GM12874 (cell line): ENCODE measurements at regions not wholly inside any gene's neighbourhood (a gene's known extent, or its start where the extent isn't known, plus 50 kb on each side); places are given as distances from the start of the nearest gene placed in this dataset.

Experiments
- CTCF ChIP-seq: IDR thresholded peaks from 2 replicates; pipeline ENCODE4 v1.5.1; 2011; ENCODE audit warnings: low read depth, mild to moderate bottlenecking, control low read depth, low read length, moderate library complexity; ENCODE audit not compliant: insufficient read depth

- no peak for TF ChIP-seq CTCF
Observed at GRCh38 chr15:30030345-30030744, 52.4 kb upstream of the GOLGA8J start.

- TF ChIP-seq CTCF: no peak
Observed at GRCh38 chr15:30023798-30024295, 58.9 kb upstream of the GOLGA8J start.

GRCh38 chr15:30010746-30011145, 72.0 kb upstream of the GOLGA8J start:
- TF ChIP-seq CTCF: no peak

- TF ChIP-seq CTCF: no peak
Observed at GRCh38 chr15:30008156-30008555, 74.6 kb upstream of the GOLGA8J start.

- no peak for TF ChIP-seq CTCF
Observed at GRCh38 chr15:30001602-30002001, 81.2 kb upstream of the GOLGA8J start.

- TF ChIP-seq CTCF: no peak
Observed at GRCh38 chr15:29998033-29998432, 84.7 kb upstream of the GOLGA8J start.

GRCh38 chr15:29997499-29997898, 85.3 kb upstream of the GOLGA8J start:
- no peak for TF ChIP-seq CTCF

GRCh38 chr15:29994284-29994683, 88.5 kb upstream of the GOLGA8J start:
- no peak for TF ChIP-seq CTCF
